Peyer's patch (tissue), 4 donors: ENCODE measurements at regions not wholly inside any gene's neighbourhood (a gene's known extent, or its start where the extent isn't known, plus 50 kb on each side); places are given as distances from the start of the nearest gene placed in this dataset.

Source experiments
- DNase-seq, 3 donors: peaks; one replicate each; pipeline ENCODE4 v3.0.0-alpha.2; 2017 to 2019
- H3K27ac ChIP-seq, 4 donors: fragments of 200-600 bp; sonication (generic); one replicate each; pipeline ENCODE4 v1.5.1; 2016 to 2019
- H3K27me3 ChIP-seq, 2 donors: fragments of 200-600 bp; sonication (generic); one replicate each; pipeline ENCODE4 v1.5.1; 2019
- H3K36me3 ChIP-seq, 3 donors: fragments of 200-600 bp; sonication (generic); one replicate each; pipeline ENCODE4 v1.5.1; 2016 to 2019
- H3K4me1 ChIP-seq, 4 donors: fragments of 200-600 bp; sonication (generic); one replicate each; pipeline ENCODE4 v1.5.1; 2016 to 2019
- H3K4me3 ChIP-seq, 4 donors: fragments of 200-600 bp; sonication (generic); 1 replicate in 3 of 4; 2 replicates in 1 of 4; pipeline ENCODE4 v1.5.1; 2016 to 2019; ENCODE audit warnings: mild to moderate bottlenecking in 1 of 4
- H3K9me3 ChIP-seq, 4 donors: fragments of 200-600 bp; sonication (generic); one replicate each; pipeline ENCODE4 v1.5.1; 2016 to 2019; ENCODE audit warnings: mild to moderate bottlenecking in 1 of 4
- CTCF ChIP-seq, 6 experiments: fragments of 450-650 bp in 4 of 6; fragments of 200-600 bp in 2 of 6; sonication (generic) in 1 of 6; IDR thresholded peaks; one replicate each; pipeline ENCODE4 v1.5.1; 2017 to 2019; ENCODE audit warnings: antibody characterized with exemption in 6 of 6, mild to moderate bottlenecking in 3 of 6, moderate library complexity in 1 of 6
- POLR2A ChIP-seq, 2 donors: fragments of 450-650 bp; IDR thresholded peaks; one replicate each; pipeline ENCODE4 v1.5.1; 2017; ENCODE audit warnings: antibody characterized with exemption in 2 of 2, mild to moderate bottlenecking in 2 of 2, moderate library complexity in 2 of 2

GRCh38 chr20:52081066-52081465, 110.5 kb downstream of the ZFP64 start:
- Histone ChIP-seq H3K27me3 (no peaks in the 10 kb centered on the region), H3K27ac (no peak overlapping the region), H3K4me1 (no peaks in the 10 kb centered on the region), H3K9me3 (no peaks in the 10 kb centered on the region), H3K4me3 (no peak overlapping the region), H3K36me3 (no peaks in the 10 kb centered on the region)
- TF ChIP-seq CTCF (IDR thresholded peaks at IDR 0.05) (no peak), POLR2A (IDR thresholded peaks at IDR 0.05) (no peak)
- DNase-seq, result no peak

DNA sequence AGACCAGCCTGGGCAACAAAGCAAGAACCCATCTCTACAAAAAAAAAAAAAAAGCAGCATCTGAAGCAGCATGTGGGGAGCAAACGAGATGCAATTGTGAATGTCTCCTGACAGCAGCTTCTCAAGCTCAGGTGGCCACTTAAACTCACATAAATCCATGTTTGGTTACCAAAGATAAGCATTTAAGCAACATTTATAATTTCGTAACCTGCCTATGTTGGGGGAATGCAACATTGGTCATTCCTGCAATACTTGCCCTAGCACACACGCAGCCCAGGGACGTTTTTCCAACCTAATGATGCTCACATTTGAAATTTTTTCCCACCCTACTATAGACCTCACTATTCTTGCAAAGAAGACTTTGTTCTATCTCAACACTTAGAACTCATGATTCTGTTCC, 113.3 kb downstream of the ZFP64 start:
- H3K4me3 ChIP-seq, result no peak overlapping the region
- no peak overlapping the region for H3K27ac ChIP-seq
- no peaks in the 10 kb centered on the region for H3K27me3 ChIP-seq
- H3K36me3 ChIP-seq, result no peaks in the 10 kb centered on the region
- TF ChIP-seq POLR2A (IDR thresholded peaks at IDR 0.05), result no peak
- TF ChIP-seq CTCF (IDR thresholded peaks at IDR 0.05), result no peak
- H3K4me1 ChIP-seq, result no peaks in the 10 kb centered on the region
- no peaks in the 10 kb centered on the region for H3K9me3 ChIP-seq
- no peak for DNase-seq

GRCh38 chr20:52076164-52076563, 115.4 kb downstream of the ZFP64 start:
- DNase-seq, result no peak
- H3K4me1 ChIP-seq, result no peaks in the 10 kb centered on the region
- H3K27ac ChIP-seq, result no peak overlapping the region
- no peaks in the 10 kb centered on the region for H3K27me3 ChIP-seq
- no peaks in the 10 kb centered on the region for H3K36me3 ChIP-seq
- no peak for TF ChIP-seq CTCF (IDR thresholded peaks at IDR 0.05)
- TF ChIP-seq POLR2A (IDR thresholded peaks at IDR 0.05), result no peak
- no peak overlapping the region for H3K4me3 ChIP-seq
- no peaks in the 10 kb centered on the region for H3K9me3 ChIP-seq

DNA sequence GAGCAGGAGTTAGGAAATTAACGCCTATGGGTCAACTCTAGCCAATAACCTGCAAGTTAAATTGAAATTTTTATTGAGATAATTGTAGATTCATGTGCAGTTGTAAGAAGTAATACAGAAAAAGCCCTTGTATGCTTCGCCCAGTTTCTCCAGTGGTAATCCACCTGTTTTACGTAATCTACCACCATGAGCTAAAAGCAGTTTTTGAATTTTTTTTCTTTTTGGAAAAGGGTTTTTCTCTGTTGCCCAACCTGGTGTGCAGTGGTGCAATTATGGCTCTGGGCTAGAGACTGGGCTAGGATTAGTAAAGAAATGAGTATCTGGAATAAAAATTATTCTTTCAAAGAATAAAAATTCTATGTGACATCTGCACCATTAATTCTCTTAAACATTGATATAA, 116.2 kb downstream of the ZFP64 start:
- DNase-seq, result no peak
- H3K36me3 ChIP-seq, result no peaks in the 10 kb centered on the region
- no peaks in the 10 kb centered on the region for H3K27me3 ChIP-seq
- no peaks in the 10 kb centered on the region for H3K9me3 ChIP-seq
- H3K27ac ChIP-seq, result no peak overlapping the region
- TF ChIP-seq POLR2A (IDR thresholded peaks at IDR 0.05) (no peak), CTCF (IDR thresholded peaks at IDR 0.05) (no peak)
- no peak overlapping the region for H3K4me3 ChIP-seq
- H3K4me1 ChIP-seq, result no peaks in the 10 kb centered on the region

DNA sequence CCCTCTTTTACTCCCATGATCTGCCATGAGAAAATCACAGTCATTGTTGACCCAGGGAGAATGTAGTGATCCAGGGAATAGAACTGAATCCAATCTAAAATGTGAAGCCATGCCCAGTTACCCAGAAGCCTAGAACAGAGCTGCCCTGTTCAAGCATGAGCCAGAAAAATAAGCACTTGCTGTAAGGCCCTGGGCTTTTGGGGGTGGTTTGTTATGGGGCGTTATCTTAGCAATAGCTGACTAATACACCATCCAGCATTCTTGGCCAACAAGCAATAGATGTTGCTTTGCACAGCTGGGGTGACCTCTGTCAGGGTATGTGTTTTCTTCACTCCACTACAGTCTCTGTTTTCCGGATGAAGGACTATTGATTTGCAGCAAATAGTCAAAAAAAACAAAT, 120.4 kb downstream of the ZFP64 start:
- Histone ChIP-seq H3K36me3 (no peaks in the 10 kb centered on the region), H3K9me3 (no peaks in the 10 kb centered on the region), H3K4me3 (no peak overlapping the region), H3K27ac (no peak overlapping the region), H3K4me1 (no peaks in the 10 kb centered on the region), H3K27me3 (no peaks in the 10 kb centered on the region)
- no peak for TF ChIP-seq CTCF (IDR thresholded peaks at IDR 0.05)
- no peak for TF ChIP-seq POLR2A (IDR thresholded peaks at IDR 0.05)
- DNase-seq, result no peak

DNA sequence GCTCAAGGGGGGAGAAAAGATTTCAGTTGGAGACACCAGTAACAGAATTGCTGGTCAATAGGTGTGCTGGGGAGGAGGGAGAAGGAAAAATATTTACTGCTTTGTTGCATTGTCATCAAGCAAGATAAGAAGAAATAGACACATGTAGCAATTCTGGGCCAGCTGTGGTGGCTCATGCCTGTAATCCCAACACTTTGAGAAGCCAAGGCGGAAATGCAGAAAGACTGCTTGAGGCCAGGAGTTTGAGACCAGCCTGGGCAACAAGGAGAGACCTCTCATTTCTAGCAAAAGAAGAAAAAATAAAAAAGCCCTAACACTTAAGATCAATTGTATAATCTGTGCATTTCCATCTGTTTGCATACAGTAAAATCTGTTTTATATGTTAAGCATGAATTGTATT, 126.6 kb downstream of the ZFP64 start:
- Histone ChIP-seq H3K36me3 (no peaks in the 10 kb centered on the region), H3K4me3 (no peak overlapping the region), H3K4me1 (no peaks in the 10 kb centered on the region), H3K9me3 (no peaks in the 10 kb centered on the region), H3K27ac (no peak overlapping the region), H3K27me3 (no peaks in the 10 kb centered on the region)
- TF ChIP-seq POLR2A (IDR thresholded peaks at IDR 0.05), result no peak
- no peak for TF ChIP-seq CTCF (IDR thresholded peaks at IDR 0.05)
- no peak for DNase-seq
